DND-41 (cell line): ENCODE measurements at regions not wholly inside any gene's neighbourhood (a gene's known extent, or its start where the extent isn't known, plus 50 kb on each side); places are given as distances from the start of the nearest gene placed in this dataset.

Experiments
- CTCF ChIP-seq: IDR thresholded peaks from 2 replicates; pipeline ENCODE4 v1.5.1; 2012; ENCODE audit warnings: borderline replicate concordance, low read length, moderate library complexity, mild to moderate bottlenecking; ENCODE audit not compliant: poor library complexity, severe bottlenecking; ENCODE audit errors: extremely low read depth
- EZH2 ChIP-seq: IDR thresholded peaks from 3 replicates; pipeline ENCODE4 v1.6.1; 2012; ENCODE audit warnings: borderline replicate concordance, low read depth, mild to moderate bottlenecking, moderate library complexity, low read length, inconsistent platforms; ENCODE audit not compliant: severe bottlenecking

GRCh38 chr19:5247957-5248705, 92.5 kb downstream of the PTPRS start:
- TF ChIP-seq CTCF (no peak), EZH2 (no peak)
